GM18519 (cell line): ENCODE measurements at regions not wholly inside any gene's neighbourhood (a gene's known extent, or its start where the extent isn't known, plus 50 kb on each side); places are given as distances from the start of the nearest gene placed in this dataset.

Source experiments
- ATAC-seq: cut with Tn5 transposase; IDR thresholded peaks from one replicate; pipeline ENCODE4 v1.9.1; 2021; ENCODE audit warnings: mild to moderate bottlenecking, moderate library complexity; ENCODE audit not compliant: unreplicated experiment, low FRiP score

DNA sequence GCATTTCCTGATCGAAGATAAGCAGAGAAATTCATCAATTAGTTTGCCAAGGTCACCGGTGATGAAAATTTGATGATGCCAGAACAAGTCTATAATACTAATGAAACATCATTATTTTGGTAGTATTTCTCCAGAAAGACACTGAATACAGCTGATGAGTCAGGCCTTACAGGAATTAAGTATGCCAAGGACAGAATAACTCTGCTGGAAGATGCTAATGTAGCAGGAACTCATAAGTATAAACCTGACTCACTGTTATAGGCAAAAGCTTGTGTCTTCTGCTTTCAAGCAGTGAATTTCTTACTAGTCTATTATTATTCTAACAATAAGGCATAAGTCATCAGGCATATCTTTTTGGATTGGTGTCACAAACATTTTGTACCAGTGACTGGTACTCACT is 1825.1 kb upstream of the IGFBP7 start:
- ATAC-seq = no peak

DNA sequence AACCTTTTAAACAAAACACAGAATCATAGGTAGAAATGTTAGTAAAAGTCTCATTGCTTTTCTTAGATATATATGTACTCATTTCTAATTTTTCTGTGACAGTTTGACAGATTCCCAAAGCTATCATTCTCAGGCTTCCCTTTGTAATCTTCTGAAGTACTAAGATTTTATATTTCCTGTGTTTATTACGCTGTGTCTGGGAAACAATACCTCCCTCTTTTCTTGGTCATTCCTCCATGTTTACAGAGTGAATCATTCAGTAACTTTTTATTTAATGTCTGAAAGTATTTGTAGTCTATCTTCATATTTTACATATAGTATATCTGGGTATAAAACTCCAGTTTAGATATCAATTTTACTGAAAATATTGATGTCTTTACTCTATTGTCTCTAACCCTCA is 1826.3 kb upstream of the IGFBP7 start:
- ATAC-seq = no peak

DNA sequence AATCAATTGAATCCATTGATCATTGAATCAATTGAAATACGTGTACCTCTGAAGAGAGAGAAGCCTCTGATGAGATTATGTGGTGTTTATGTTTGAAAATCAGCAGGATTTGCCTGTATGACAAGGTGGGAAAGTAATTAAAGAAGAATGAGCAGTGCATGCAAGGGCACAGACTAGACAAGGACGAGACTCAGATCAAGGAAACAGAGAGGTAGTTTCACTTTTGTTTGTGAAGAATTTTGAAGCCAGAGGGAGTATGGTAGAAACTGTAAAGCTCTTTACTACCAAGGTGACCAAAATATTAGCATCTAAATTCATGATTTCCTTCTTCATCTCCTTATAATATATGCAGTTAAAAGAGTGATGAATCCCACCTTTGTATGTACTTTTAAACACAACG is 1830.0 kb upstream of the IGFBP7 start:
- ATAC-seq = no peak

DNA sequence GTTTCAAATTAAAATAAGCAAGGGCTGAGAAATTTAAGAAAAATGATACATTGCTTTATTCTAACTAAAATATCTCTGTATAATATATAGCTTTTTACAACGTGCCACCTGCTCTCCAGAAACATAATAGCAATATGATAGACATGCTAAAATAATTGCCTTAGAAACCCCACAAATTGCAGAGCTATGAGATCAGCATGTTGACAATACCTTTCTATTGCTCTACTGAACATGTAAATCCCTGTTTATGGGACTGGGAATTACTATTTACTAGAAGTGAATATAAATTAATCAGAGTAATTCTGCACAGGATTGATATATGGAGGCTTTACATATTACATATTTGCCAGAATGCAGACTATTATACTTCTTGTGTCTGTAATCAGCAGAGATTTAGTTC is 1831.1 kb upstream of the IGFBP7 start:
- no peak for ATAC-seq

DNA sequence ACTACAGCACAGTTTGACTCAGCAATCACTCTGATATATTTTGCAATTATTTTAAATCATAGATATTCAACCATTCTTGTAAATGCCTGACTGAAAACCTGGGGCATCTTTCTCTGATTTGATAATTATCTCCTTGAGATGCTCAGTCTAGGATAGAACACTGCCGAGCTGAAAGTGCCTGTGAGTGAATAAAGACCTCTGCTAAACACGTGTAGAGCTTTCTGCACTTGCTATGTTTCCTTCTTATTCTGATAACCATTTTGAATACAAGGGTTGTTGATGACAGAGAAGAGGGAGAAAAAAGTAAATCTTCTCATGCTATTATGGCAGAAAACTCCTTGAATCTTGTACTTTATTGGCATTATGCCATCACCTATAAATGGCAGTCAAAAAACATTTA is 1843.4 kb upstream of the IGFBP7 start:
- no peak for ATAC-seq

DNA sequence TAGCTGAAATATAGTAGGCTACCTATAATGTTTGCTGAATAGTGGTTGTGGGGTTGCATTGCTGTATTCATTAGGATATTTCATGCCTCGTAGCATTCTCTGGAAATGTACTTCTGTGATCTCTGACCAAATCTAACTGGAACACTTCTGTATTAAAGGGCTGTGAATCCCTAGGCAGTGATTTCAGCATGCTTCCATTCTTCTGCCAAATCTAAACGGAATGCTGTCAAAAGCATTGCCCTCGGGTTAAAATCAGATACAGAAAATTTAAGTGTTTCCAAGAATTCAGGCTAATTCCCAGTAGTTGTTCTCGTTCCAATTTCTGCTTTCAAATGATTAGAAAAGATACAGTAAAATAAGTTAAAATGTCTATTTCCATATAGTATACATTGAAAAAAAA is 1847.5 kb upstream of the IGFBP7 start:
- ATAC-seq = no peak

DNA sequence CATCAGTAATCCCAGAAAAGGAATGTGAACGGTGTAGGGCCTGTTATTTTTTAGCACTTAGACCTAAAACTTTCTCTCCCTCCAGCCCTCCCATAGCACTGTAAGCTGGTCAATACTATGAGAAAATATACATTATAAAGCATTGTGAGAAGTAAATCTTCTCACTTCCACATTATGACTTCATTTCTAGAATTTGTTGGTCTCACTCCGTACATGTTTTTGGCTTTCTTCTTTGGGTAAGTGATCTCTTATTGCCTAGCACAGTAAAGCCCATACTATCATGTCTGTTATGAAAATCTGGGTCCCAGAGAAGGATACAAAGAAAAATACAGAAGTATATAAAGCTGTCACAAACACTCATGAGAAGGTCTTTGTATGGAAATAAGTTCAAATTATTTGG is 1851.1 kb upstream of the IGFBP7 start:
- no peak for ATAC-seq

DNA sequence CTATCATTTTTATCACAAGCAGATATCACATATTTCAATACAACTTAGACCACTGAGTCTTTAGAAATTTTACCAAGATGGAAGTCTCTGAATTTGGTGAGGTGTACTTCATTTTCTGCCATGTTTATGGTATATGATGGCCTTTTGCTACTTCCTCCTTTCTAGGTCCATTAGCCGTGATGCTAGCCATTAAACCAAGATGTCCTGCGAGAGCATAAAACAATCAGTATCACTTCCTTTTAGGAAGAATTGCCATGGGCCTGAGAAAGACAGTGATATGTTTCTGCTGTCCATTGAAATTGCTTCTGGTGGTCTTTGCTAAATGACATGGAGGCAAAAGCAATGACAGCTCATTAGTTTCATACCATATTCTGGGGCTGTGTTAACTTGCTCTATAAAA is 1851.7 kb upstream of the IGFBP7 start:
- no peak for ATAC-seq

DNA sequence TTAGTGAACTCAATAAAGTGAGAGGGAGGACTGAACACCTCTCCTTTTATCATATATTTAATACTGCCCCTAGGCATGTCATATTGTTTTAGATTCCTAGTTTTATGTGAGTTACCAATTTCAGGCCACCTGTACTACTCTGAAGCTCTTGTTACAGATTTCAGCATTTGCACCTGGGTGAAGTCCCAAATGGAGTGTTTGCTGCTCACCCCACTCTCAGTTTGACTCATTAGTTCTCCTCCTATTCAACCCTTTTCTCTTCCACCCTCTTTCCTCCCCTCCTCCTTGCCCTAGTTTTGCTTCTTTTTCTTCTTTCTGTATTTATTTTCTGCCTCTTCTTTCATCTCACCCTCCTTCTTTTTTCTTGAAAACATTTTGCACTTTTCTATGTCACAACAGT is 1852.2 kb upstream of the IGFBP7 start:
- no peak for ATAC-seq

DNA sequence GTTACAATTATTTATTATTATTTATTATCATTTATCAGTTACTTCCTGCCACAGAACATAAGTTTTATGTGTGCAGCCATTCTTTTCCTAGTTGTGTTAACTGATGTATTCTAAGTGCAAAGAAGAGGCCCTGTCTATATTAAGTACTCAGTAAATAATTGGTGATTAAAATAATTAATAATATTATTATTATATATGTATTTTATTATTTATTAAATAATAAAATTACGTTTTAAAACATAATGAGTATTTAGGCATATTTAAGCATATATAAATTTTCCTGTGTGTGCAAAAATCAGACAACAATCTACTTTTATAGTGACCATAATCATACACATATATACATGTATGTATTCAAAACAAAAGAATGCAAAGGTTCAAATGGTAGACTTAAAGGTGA is 1871.6 kb upstream of the IGFBP7 start:
- ATAC-seq = no peak

DNA sequence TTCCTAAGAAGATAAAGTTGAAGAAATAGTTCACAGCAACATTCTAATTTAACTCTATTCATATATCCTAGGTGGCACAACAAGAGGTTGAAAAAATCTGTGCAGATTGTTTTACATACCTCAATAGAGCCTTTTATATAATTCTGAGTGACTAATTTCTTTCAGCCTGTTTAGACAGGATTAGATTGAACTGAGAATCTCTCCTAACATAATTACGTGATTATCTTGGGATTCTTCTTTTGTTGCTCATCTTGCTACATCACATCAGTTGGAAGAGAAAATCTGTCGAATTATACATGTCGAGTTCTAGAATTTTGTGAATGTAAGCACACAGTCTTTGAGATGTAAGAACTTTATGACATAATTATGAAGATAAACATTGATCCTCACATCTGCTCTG is 1873.7 kb upstream of the IGFBP7 start:
- no peak for ATAC-seq

DNA sequence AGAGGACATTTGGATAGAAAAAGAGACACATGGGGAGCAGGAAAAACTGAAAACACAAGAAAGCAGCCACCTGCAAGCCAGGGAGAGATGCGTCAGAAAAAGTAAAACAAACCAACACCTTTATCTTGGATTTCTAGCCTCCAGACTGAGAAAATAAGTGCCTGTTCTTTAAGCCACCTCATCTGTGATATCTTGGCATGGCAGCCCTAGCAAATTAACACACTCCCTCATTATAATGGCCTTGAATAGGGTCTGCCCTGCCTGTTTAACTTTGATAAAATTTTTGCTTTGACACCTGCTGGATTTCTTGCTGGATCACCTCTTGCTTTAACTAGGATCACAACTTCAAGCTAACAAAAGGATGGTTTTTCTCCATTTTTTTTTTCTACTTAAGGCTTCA is 1892.0 kb upstream of the IGFBP7 start:
- ATAC-seq = no peak

DNA sequence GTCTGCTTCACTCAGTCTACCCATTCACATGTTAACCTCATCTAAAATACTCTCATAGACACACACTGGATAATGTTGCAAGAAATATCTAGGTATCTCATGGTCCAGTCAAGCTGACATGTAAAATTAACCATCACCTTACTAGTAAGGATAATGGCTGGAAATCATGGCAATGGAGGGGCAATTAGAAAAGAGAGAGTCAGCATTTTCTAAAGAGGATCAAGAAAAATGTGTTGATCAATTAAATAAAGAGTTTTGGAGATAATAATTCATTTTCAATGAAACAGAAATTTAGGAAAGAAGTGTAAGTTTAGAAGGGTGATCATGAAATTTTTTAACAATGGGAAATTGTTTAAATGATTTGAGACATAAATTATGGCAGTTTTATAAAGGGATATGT is 1914.1 kb upstream of the IGFBP7 start:
- ATAC-seq = no peak

DNA sequence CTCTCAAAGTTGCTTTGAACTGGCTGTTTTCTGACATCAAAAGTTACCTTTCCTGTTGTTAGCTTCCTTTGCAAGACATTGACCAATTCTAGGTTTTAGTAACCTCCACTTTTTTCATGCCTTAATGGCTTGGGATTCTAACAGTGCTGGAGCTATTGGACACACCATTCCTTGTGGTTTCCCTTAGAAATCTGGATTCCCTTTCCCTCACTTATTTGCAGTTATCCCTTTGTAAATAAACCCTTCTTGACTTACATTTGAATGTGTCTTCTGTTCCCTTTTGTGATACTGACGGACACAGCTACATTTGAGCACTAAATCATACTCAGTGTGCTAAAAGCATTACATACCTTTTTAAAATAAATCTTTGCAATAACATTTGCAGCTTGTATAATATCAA is 1927.6 kb upstream of the IGFBP7 start:
- ATAC-seq = no peak

DNA sequence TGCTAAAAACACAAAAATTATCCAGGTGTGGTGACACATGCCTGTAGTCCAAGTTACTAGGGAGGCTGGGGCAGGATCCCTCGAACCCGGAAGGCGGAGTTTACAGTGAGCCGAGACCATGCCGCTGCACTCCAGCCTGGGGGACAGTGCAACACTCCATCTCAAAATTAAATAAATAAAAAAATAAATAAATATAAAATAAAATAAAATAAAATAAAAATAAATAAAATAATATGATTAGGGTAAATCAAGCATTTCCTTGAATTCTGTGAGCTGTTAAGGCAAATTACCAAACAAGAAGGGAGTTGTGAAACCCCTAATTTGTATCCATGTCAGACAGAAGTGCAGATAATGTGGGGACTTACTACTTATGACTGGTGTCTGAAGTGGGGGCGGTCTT is 1928.9 kb upstream of the IGFBP7 start:
- no peak for ATAC-seq

DNA sequence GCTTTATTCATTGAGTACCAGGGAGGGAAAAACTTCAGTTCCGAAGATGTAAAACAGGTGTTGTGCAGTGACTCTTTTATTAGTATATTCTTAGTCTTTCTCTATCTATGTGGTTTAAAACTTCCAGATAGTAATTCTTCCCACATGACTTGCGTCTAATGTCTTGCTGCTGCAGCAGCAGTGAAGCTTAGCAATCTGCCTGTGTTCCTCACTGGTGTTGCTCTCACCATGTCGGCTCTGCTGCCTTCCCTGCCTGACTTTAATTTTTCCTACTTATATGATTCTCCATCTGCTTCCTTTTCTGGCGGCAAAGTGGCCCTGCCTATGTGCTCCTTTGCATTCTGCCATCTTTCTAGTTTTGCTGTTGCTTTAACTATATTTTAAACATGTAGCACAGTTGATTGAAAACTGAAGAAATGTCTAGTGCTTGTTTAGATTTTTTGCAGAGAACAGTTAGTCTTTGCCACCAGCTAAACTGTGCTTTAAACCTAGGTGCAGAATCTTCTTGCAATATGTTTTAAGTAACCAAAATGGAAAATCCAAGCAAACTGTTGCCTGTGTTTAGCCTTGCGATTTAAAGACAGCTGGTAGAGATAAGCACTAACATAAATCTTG is 1934.2 kb upstream of the IGFBP7 start:
- no peak for ATAC-seq

DNA sequence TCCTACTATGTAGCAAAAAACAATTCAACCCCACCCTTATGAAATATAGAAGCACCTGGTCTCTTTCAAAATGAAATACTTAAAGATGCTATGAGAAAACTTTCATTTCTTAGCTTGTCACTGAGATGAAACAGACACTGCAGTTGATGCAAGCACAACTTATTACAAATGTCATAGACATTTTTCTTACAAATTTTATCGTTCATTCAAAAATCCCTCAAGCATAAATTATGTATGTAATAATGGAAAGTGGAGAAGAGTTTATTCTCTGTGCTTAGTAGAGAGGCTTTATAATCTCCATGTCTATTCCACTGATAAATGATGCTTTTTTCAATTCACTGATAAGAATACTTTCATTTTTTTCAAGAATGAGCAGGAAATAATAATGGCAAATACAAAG is 1943.9 kb upstream of the IGFBP7 start:
- ATAC-seq = no peak

DNA sequence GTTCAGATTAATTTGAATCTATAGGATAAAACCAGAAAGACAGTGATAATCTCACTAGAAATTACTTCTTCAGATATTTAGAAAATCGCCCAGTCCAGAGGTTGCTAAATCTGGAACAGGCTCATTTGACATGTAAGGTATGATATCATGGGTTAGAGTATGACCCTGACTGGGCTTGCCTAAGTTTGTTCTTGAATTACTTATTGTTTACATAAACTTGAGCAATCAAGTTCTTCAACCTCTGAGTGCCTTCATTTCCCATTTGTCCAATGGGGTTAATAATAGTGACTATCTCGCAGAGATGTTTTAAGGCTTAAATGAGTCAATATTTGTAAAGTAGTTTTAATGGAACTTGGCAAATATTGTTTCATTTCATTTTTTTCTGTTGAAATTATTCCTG is 1947.6 kb upstream of the IGFBP7 start:
- no peak for ATAC-seq

DNA sequence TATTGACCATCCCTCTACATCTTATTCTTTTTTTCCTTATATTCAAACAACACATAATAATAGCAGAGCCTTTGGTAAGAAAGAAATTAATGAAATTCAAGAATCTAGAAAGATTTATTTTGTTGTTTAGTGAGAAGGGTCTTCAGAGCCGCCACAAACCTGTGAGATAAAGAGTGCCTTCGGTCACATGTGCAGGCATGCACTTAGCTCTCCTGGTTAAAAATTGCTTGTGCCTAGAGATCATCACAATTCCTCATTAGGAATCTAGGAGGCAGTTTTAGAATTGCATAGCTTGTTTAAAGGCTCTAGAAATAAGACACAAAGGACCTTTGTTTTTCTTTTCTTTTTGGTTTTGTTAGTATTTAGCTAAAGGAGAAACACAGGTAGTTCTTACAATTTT is 1948.4 kb upstream of the IGFBP7 start:
- ATAC-seq = no peak

DNA sequence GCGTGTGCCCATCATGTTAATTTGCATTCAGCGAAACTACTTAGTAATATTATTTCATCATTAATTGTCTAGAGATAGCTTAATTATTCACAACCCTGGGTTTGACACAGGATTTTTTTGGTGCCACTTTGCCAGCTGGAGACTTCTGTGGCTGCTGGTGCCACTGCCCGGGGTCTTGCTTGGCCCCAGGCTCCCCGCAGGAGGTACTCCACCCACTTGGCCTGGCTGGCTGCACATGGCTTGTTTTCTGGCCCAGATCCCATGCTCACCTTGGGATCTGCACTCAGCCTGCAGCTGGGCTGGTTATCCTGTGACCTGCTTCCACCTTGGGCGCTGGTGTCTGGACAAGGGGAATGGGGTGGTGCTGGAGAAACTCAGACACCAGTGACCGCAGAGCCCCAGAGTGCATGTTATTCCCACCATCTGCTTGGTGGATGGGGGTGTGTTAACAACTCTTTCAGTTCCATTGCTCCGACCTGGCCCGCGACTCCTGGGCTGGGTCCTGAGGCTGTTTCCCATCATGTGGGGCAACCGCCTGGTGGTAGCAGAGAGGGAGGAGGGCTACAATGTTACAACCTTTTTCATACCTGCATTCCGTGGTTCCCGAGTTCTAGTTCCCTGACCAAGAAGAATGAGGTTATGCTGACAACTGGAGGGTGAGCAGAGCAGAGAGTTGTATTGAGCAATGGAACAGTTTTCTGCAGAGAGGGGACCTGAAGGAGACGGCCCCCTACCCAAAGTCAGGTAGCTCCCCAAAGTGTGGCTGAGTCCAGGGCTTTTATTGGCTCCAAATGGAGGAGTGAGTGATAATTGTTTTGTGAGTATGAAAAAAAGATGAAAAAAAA is 1950.0 kb upstream of the IGFBP7 start:
- ATAC-seq = no peak

DNA sequence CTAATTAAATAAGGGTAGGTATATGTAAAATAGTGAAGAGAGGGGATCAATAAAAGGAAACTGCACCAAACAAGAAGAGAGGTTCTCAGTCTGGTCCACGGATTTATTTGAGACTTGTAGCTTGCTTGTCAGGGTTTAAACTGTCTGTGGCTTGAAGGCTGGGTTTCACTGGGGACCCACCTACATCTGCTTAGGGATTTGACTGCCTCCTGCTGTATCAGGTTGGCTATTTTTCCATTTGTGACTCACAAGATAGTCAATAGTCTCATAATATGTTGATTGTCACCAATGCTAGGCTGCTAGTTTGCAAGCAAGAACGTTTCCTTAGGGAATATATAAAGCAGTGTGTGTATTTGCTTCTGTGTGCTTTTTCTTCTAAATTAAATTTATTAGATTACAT is 1950.7 kb upstream of the IGFBP7 start:
- ATAC-seq = no peak

DNA sequence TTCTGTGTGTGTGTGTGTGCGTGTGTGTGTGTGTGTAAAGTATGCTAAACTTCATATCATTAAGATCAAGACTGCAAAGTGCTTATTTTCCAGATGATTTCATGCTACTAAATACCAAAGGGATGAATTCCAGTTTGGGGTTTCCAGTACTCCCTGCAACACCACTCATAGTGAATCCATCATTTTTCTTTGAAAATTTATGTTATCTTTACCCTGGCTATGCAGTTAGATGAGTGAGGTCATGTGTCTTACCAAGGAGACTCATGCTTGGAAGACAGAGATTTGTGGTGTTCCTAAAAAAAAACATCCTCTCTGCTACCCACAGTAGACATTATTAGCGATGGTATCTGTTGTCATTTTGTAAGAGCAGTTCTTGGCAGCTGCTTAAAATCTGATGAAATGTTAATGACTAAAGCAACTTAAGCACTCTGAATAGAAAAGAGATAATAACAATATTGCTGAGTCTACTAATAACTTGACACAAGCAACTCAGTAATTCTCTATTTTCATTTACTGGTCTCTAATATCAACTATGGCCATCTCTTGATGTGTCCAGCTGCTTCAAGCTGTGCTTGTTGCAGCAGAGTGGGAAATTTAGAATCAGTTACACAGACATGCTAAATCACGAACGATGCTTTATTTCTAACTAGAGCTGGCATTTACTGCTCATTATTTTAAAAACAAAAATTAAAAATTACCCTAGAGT is 1953.0 kb upstream of the IGFBP7 start:
- ATAC-seq = no peak
